SIG-M5 (cell line): ENCODE measurements at regions not wholly inside any gene's neighbourhood (a gene's known extent, or its start where the extent isn't known, plus 50 kb on each side); places are given as distances from the start of the nearest gene placed in this dataset.
"Not testable (repeated sequence)": the region's sequence is repeated elsewhere in the genome, so short reads cannot be mapped to it uniquely, and the experiment has no call there.

Source experiments
- DNase-seq: peaks from one replicate; lab custom pipeline; 2025; lab: John Stamatoyannopoulos, UW

GRCh38 chr4:159829184-159829583, 726.3 kb downstream of the RAPGEF2 start:
- no peak for DNase-seq

- no peak for DNase-seq
Measured at GRCh38 chr4:159837071-159837470, 734.2 kb downstream of the RAPGEF2 start.

GRCh38 chr4:159855731-159856130, 752.9 kb downstream of the RAPGEF2 start:
- DNase-seq = no peak

- DNase-seq = no peak
Measured at GRCh38 chr4:159856451-159856850, 753.6 kb downstream of the RAPGEF2 start.

- no peak for DNase-seq
Measured at GRCh38 chr4:159859656-159860148, 756.8 kb downstream of the RAPGEF2 start.

GRCh38 chr4:159860945-159861344, 758.1 kb downstream of the RAPGEF2 start:
- no peak for DNase-seq

GRCh38 chr4:159864337-159864736, 761.5 kb downstream of the RAPGEF2 start:
- DNase-seq = no peak

GRCh38 chr4:159867673-159868072, 764.8 kb downstream of the RAPGEF2 start:
- DNase-seq = no peak

- not testable (repeated sequence) for DNase-seq
Measured at GRCh38 chr4:159868936-159869335, 766.1 kb downstream of the RAPGEF2 start.

- no peak for DNase-seq
Measured at GRCh38 chr4:159871141-159871540, 768.3 kb downstream of the RAPGEF2 start.

- no peak for DNase-seq
Measured at GRCh38 chr4:159881158-159881557, 778.3 kb downstream of the RAPGEF2 start.

GRCh38 chr4:159884989-159885388, 782.1 kb downstream of the RAPGEF2 start:
- no peak for DNase-seq

- DNase-seq = no peak
Measured at GRCh38 chr4:159899596-159899995, 796.7 kb downstream of the RAPGEF2 start.

GRCh38 chr4:159900562-159900961, 797.7 kb downstream of the RAPGEF2 start:
- DNase-seq = no peak

GRCh38 chr4:159902648-159903047, 799.8 kb downstream of the RAPGEF2 start:
- no peak for DNase-seq

- no peak for DNase-seq
Measured at GRCh38 chr4:159904906-159905305, 802.0 kb downstream of the RAPGEF2 start.

- no peak for DNase-seq
Measured at GRCh38 chr4:159906051-159906450, 803.2 kb downstream of the RAPGEF2 start.

- DNase-seq = no peak
Measured at GRCh38 chr4:159906517-159906916, 803.6 kb downstream of the RAPGEF2 start.

GRCh38 chr4:159910721-159911120, 807.8 kb downstream of the RAPGEF2 start:
- DNase-seq = no peak

GRCh38 chr4:159922119-159922518, 819.2 kb downstream of the RAPGEF2 start:
- no peak for DNase-seq

GRCh38 chr4:159925770-159926169, 822.9 kb downstream of the RAPGEF2 start:
- no peak for DNase-seq

- DNase-seq = no peak
Measured at GRCh38 chr4:159926871-159927270, 824.0 kb downstream of the RAPGEF2 start.

- DNase-seq = no peak
Measured at GRCh38 chr4:159927781-159928180, 824.9 kb downstream of the RAPGEF2 start.

GRCh38 chr4:159934602-159935001, 831.7 kb downstream of the RAPGEF2 start:
- DNase-seq = not testable (repeated sequence)

- DNase-seq = peak; percentile 35
Measured at GRCh38 chr4:159937595-159937994, 834.7 kb downstream of the RAPGEF2 start.
